RWPE2 (cell line): ENCODE measurements at regions not wholly inside any gene's neighbourhood (a gene's known extent, or its start where the extent isn't known, plus 50 kb on each side); places are given as distances from the start of the nearest gene placed in this dataset.

Experiments
- ATAC-seq: fragments of 200-7000 bp; cut with Tn5 transposase; 3 replicates; pipeline ENCODE4 v1.9.1; 2021; ENCODE audit warnings: low read depth
- DNase-seq: peaks from one replicate; pipeline ENCODE4 v3.0.0-alpha.2; 2020; ENCODE audit warnings: low spot score
- H3K27ac ChIP-seq: fragments of 450-650 bp; 2 replicates; pipeline ENCODE4 v1.5.1; 2017; ENCODE audit warnings: mild to moderate bottlenecking; ENCODE audit not compliant: poor library complexity, severe bottlenecking
- H3K27me3 ChIP-seq: fragments of 250-450 bp; sonication (Bioruptor Pico); 2 replicates; pipeline ENCODE4 v1.5.1; 2021; ENCODE audit warnings: mild to moderate bottlenecking, moderate library complexity; ENCODE audit not compliant: insufficient read depth, poor library complexity, severe bottlenecking
- H3K36me3 ChIP-seq: fragments of 250-450 bp; sonication (Bioruptor Pico); 2 replicates; pipeline ENCODE4 v1.5.1; 2020; ENCODE audit warnings: low read depth, mild to moderate bottlenecking, moderate library complexity
- H3K4me1 ChIP-seq: fragments of 250-450 bp; sonication (Bioruptor Pico); 2 replicates; pipeline ENCODE4 v1.5.1; 2021; ENCODE audit warnings: mild to moderate bottlenecking, moderate library complexity; ENCODE audit not compliant: insufficient read depth, poor library complexity, severe bottlenecking
- H3K4me3 ChIP-seq: fragments of 250-450 bp; sonication (Bioruptor Pico); 2 replicates; pipeline ENCODE4 v1.5.1; 2021; ENCODE audit warnings: mild to moderate bottlenecking, moderate library complexity; ENCODE audit not compliant: severe bottlenecking
- H3K9me3 ChIP-seq: fragments of 250-450 bp; sonication (Bioruptor Pico); 2 replicates; pipeline ENCODE4 v1.5.1; 2021; ENCODE audit warnings: mild to moderate bottlenecking, moderate library complexity; ENCODE audit not compliant: severe bottlenecking
- CTCF ChIP-seq: fragments of 450-650 bp; IDR thresholded peaks from one replicate; pipeline ENCODE4 v1.5.1; 2017; ENCODE audit warnings: mild to moderate bottlenecking, moderate library complexity; ENCODE audit not compliant: poor library complexity, severe bottlenecking

DNA sequence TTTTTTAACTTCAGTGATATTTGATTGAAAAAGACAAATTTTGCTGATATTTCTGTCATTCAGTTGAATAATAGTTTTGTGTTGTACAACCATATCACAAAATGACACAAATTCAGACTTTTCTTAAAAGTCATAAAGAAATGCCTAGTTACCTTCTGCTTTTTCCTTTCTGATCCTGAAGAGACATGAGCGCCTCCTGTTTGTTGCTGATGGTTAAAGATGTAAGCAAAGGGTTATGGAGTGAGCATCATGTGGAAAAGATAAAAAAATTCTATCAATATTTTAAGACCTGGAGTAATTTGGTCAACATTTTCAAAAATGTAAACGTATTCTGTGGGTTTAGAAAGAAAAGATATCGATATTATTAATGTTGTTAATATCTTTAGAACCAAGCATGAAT is 669.9 kb upstream of the NR3C2 start:
- Histone ChIP-seq H3K9me3 (no peaks in the 10 kb centered on the region), H3K27me3 (no peaks in the 10 kb centered on the region), H3K4me3 (no peak overlapping the region), H3K27ac (no peak overlapping the region), H3K4me1 (peaks cover 10% of the 10 kb centered on the region), H3K36me3 (no peaks in the 10 kb centered on the region)
- ATAC-seq (no peak), DNase-seq (no peak)
- TF ChIP-seq CTCF: no peak

DNA sequence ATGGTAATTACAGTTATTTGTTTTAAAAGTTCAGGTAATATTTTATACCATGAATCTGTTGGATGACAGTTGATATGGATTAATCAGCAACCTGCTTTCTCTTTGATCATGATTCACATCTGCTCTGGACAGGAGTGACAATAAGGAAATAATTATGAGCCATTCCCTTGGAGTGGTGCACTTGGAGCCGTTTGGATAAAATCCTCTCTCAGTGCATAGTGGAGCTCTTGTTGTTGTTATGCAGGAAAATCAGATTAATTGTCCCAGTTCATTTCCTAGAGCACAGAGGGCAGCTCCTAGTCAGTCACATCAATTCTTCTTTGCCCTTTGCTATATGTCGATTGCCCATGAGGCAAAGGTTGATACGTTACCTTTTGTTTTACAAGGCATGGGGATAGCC is 668.3 kb upstream of the NR3C2 start:
- DNase-seq (no peak), ATAC-seq (no peak)
- H3K27me3 ChIP-seq: no peaks in the 10 kb centered on the region
- H3K27ac ChIP-seq: no peak overlapping the region
- H3K4me1 ChIP-seq: peaks cover 10% of the 10 kb centered on the region
- TF ChIP-seq CTCF: no peak
- H3K9me3 ChIP-seq: no peaks in the 10 kb centered on the region
- no peak overlapping the region for H3K4me3 ChIP-seq
- no peaks in the 10 kb centered on the region for H3K36me3 ChIP-seq

DNA sequence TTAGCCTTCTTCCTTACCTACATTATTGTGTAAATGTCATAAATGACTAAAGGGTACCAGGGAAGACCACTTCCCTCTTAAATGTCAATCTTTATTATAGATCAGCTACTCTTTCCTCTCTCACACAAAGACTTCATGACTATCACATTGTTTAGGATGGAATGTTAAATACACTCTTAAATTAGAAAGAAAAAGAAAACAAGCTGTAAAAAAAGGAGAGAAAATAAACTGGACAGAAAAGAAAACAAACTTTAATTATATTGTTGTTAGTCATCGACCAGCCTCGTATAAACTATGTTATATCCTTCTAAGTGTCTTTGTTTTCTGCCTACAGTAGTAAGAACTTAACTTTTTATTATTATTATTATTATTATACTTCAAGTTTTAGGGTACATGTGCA is 666.4 kb upstream of the NR3C2 start:
- no peak for ATAC-seq
- Histone ChIP-seq H3K4me3 (no peak overlapping the region), H3K27me3 (no peaks in the 10 kb centered on the region), H3K27ac (no peak overlapping the region), H3K4me1 (peaks cover 2% of the 10 kb centered on the region), H3K36me3 (no peaks in the 10 kb centered on the region), H3K9me3 (no peaks in the 10 kb centered on the region)
- no peak for TF ChIP-seq CTCF
- DNase-seq: no peak

GRCh38 chr4:149102765-149103164 is 660.6 kb upstream of the NR3C2 start:
- H3K36me3 ChIP-seq: no peaks in the 10 kb centered on the region
- H3K4me3 ChIP-seq: no peak overlapping the region
- no peaks in the 10 kb centered on the region for H3K9me3 ChIP-seq
- no peak for ATAC-seq
- no peaks in the 10 kb centered on the region for H3K27me3 ChIP-seq
- no peak for TF ChIP-seq CTCF
- no peak overlapping the region for H3K27ac ChIP-seq
- no peak for DNase-seq
- no peaks in the 10 kb centered on the region for H3K4me1 ChIP-seq

- ATAC-seq (no peak), DNase-seq (no peak)
- H3K27me3 ChIP-seq: no peaks in the 10 kb centered on the region
- H3K4me1 ChIP-seq: no peaks in the 10 kb centered on the region
- H3K9me3 ChIP-seq: no peaks in the 10 kb centered on the region
- no peak overlapping the region for H3K4me3 ChIP-seq
- no peak for TF ChIP-seq CTCF
- H3K27ac ChIP-seq: no peak overlapping the region
- H3K36me3 ChIP-seq: no peaks in the 10 kb centered on the region
These were observed 659.4 kb upstream of the NR3C2 start for GRCh38 chr4:149101649-149102048.
